RWPE1 (cell line): ENCODE measurements at regions not wholly inside any gene's neighbourhood (a gene's known extent, or its start where the extent isn't known, plus 50 kb on each side); places are given as distances from the start of the nearest gene placed in this dataset.
"Not testable (repeated sequence)": the region's sequence is repeated elsewhere in the genome, so short reads cannot be mapped to it uniquely, and the experiment has no call there.

ENCODE experiments used
- CTCF ChIA-PET: fragments of 350-600 bp; sonication (Branson Sonifier 250); formaldehyde crosslinking; extraction: SDS; loops from one replicate; lab custom pipeline; 2021; lab: Yijun Ruan, JAX
- POLR2A ChIA-PET: fragments of 400-600 bp; formaldehyde crosslinking; extraction: SDS; loops from one replicate; lab custom pipeline; 2020; ENCODE audit warnings: antibody characterized with exemption; ENCODE audit not compliant: low non-redundant PET; lab: Yijun Ruan, JAX
- DNase-seq: peaks from one replicate; pipeline ENCODE4 v3.0.0; 2012; ENCODE audit warnings: low spot score
- H3K27ac ChIP-seq: fragments of 450-650 bp; 2 replicates; pipeline ENCODE4 v1.5.1; 2017
- TF ChIP-seq, protein P1 (sequence below): fragments of 450-650 bp; conservative IDR thresholded peaks from 2 replicates; pipeline ENCODE4 v1.5.1; 2017; ENCODE audit warnings: low read depth, mild to moderate bottlenecking

DNA sequence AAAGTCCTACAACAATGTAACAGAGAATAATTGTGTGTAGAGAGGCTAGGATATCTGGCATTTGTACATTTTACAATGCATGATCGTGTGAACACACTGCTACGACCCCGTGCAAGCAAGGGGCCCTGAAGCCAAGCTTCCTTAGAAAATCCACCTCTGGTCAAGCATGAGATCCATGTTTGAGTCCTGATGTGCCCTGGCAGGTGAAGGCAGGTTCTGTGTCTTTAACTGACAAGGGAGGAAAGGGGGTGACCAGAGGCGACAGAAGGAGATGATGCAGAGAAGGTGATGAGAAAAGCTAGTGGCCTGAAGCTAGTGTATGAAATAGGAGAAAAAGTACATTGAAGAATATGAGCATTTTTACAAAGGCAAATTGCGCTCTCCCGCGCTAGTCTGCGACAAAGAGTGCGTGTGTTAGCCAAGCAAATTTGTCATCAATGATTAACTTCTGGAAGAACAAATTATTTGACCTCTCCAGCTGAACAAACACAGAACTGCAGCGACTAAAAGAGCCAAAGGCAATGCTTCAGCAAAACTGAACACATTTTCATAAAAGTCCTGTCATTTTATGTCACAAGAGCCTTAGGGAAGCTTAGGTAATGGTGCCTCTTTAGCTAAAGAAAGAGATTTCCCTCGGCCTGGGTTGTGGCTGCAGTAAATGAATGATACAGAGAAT lies 101.7 kb upstream of the DAPK1 start:
- CTCF ChIA-PET, result interaction anchor here (0.5 to 1.2 kb wide), 2 partner anchors 102 to 488 kb away, joined by 3 to 4 read pairs; partner anchors contain the start of gene DAPK1
- POLR2A ChIA-PET, result interaction anchor here (0.6 kb wide), 1 partner anchor 10 kb away, joined by 5 read pairs; no protein-coding TSS in a partner anchor
- DNase-seq, result no peak
- H3K27ac ChIP-seq, result no peak overlapping the region
- TF ChIP-seq, protein P1, sequence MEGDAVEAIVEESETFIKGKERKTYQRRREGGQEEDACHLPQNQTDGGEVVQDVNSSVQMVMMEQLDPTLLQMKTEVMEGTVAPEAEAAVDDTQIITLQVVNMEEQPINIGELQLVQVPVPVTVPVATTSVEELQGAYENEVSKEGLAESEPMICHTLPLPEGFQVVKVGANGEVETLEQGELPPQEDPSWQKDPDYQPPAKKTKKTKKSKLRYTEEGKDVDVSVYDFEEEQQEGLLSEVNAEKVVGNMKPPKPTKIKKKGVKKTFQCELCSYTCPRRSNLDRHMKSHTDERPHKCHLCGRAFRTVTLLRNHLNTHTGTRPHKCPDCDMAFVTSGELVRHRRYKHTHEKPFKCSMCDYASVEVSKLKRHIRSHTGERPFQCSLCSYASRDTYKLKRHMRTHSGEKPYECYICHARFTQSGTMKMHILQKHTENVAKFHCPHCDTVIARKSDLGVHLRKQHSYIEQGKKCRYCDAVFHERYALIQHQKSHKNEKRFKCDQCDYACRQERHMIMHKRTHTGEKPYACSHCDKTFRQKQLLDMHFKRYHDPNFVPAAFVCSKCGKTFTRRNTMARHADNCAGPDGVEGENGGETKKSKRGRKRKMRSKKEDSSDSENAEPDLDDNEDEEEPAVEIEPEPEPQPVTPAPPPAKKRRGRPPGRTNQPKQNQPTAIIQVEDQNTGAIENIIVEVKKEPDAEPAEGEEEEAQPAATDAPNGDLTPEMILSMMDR, result no peak

DNA sequence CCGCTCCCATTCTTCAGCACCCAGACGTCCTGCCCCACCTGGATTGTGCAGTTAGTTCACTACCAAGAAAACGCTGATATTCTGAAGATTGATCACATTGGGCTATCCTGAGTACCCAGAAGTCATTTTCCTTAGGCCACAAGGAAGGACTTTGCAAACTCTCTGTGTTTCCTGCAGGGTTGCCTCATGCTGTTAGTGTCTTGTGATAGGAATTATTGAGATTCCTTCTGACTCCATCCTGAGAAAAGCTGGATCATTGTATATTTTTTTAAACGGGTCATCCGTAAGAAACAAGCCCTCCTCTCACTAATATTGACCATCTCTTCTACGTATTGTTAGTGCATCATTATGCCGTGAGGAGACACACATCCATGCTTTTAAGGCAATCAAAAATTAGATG lies 96.0 kb upstream of the DAPK1 start:
- H3K27ac ChIP-seq, result no peak overlapping the region
- TF ChIP-seq, protein P1, result no peak
- DNase-seq, result no peak
- ChIA-PET POLR2A (no interaction called here), CTCF (no interaction called here)

DNA sequence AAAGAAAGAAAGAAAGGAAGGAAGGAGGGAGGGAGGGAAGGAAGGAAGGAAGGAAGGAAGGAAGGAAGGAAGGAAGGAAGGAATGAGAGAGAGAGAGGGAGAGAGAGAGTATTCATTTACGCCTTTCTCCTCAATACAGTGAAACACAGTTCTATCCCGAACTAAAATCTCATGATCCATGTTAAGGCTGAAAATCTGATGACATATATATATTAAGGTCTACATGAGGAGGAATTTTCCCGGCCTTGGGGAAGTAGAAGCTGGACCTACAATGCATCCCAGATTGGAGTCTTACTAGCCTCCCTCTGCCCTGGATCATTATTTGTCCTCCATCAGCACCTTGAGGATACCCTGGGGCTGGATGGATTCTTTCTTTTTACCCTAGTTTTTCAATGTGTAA lies 95.1 kb upstream of the DAPK1 start:
- no peak overlapping the region for H3K27ac ChIP-seq
- POLR2A ChIA-PET, result no interaction called here
- no peak for DNase-seq
- TF ChIP-seq, protein P1, result no peak
- CTCF ChIA-PET, result no interaction called here

DNA sequence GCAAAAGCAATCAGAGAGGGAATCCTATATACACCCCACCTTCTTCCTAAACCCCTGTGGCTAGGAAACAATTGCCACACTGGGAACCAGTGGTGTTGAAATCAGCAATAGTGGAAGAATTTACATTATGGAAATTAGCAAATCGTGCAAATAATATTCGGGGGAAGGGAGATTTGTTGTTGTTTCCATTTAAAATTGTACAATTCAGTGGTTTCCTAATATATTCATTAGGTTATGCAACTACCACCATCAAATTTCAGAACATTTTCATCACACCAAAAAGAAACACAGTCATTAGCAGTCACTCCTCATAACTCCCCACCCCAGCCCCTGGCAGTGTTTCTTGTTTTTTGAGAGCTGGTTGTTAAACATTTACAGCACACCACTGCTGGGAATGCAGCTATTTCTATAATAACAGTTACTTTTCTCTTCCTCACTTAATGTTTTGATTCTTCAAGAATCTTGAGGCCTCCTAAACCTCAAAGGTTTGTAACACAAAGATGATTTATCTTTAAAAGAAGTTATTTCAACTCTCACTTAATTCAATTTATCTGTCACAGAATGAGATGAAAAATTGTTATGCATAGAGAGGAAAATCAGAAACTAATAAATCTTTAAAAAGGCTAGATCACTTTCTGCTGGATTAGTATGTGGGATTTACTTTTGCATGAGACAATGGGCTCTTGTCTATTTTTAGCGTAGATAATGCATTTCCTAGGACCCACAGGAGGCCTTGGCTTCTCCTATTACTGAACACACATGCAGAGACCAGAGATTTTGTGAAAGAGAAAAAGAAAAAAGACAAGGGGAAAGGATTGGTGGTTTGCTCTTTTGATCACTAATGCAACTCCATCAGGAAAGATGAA lies 91.8 kb upstream of the DAPK1 start:
- ChIA-PET POLR2A (interaction anchor here (0.6 kb wide), 1 partner anchor 10 kb away, joined by 5 read pairs; no protein-coding TSS in a partner anchor), CTCF (interaction anchor here (0.5 to 0.7 kb wide), 4 partner anchors 22 to 1198 kb away, joined by 3 to 5 read pairs (median 4); no protein-coding TSS in a partner anchor)
- no peak overlapping the region for H3K27ac ChIP-seq
- no peak for DNase-seq
- TF ChIP-seq, protein P1, result no peak

DNA sequence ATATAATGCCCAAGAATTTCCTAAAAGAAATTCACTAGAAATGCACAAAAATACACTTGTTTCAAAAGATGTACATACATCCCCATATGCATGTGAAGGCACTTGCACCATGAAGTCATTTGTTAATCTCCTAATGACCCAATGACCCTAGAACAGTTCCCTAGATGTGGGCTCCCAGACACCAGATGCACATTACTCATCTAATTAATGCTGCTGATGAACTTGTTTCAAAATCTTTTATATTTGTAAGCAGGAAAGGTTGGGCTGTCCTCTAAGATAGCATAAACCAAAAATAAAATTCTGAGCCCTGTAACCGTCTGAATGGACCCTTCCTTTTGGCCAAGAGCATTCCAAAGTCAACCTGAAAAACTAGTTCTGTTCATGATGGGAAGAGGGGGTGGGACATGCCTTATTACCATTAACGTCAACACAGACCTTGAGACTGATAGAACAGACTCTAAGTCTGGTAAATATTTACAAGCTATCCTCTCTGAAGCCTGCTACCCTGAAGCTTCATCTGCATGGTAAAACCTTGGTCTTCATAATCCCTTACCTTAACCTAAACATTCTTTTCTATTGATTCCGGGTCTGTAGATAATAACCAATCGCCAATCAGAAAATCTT lies 91.0 kb upstream of the DAPK1 start:
- no peak for DNase-seq
- no peak overlapping the region for H3K27ac ChIP-seq
- TF ChIP-seq, protein P1, result no peak
- POLR2A ChIA-PET, result no interaction called here
- CTCF ChIA-PET, result no interaction called here

DNA sequence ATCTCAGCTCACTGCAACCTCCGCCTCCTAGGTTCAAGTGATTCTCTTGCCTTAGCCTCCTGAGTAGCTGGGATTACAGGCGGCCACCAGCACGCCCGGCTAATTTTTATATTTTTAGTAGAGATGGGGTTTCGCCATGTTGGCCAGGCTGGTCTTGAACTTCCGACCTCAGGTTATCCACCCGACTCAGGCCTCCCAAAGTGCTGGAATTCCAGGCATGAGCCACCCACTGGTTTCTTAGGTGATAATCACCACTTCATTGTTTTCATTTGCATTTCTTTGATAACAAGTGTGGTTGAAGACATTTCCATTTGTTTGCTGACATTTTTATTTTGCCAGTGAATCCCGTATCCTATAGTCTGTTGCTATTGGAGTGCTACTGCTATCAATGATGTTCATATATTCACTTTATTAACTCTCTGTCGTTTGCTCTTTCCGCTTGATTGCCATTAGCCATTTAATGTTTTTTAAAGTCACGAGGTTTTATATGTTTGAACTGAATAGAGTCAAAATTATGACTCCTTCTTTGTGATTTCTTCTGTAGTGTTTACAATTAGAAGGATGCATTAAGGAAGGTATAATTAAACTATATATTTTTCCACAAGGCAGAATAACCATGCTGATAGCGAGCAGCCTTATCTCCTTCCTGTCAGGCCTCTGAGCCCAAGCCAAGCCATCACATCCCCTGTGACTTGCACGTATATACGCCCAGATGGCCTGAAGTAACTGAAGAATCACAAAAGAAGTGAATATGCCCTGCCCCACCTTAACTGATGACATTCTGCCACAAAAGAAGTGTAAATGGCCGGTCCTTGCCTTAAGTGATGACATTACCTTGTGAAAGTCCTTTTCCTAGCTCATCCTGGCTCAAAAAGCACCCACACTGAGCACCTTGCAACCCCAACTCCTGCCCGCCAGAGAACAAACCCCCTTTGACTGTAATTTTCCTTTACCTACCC lies 87.3 kb upstream of the DAPK1 start:
- DNase-seq, CTCF ChIA-PET, H3K27ac ChIP-seq, POLR2A ChIA-PET: not testable (repeated sequence)
